ENCODE measurements at regions not wholly inside any gene's neighbourhood (a gene's known extent, or its start where the extent isn't known, plus 50 kb on each side); places are given as distances from the start of the nearest gene placed in this dataset.

DNA sequence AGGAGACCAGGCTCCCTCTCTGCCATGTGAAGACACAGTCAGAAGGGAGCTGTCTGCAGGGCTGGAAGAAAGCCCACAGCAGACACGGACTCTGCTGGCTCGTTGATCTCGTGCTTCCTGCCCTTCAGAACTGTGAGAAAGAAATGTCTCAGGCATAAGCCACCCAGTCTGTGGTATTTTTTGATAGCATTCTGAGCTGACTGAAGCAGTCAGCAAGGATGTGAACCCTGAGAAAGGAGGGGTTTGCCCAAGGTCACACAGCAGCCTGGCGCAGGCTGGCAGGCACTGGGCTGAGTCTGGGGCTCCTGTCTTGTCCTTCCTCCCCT is 255.1 kb upstream of the B3GAT1 start:
- H3K27ac ChIP-seq: no peak overlapping the region
- H3K79me2 ChIP-seq (ENCODE audit: low read depth): no peaks in the 10 kb centered on the region
- H2AFZ ChIP-seq: no peak overlapping the region
- H3K9me3 ChIP-seq (ENCODE audit: insufficient read depth, low read depth): no peaks in the 10 kb centered on the region
- no peak overlapping the region for H3K4me2 ChIP-seq
- TF ChIP-seq CTCF (conservative IDR thresholded peaks at IDR 0.05) (no peak), EZH2 (IDR thresholded peaks at IDR 0.05; ENCODE audit: low read depth) (no peak)
- ChIA-PET CTCF (no interaction called here), POLR2A (ENCODE audit: unreplicated experiment) (no interaction called here)
- DNase-seq: no peak
- H3K36me3 ChIP-seq (ENCODE audit: low read depth): no peaks in the 10 kb centered on the region
- no TSS peak for BruUV-seq (replicated peaks)
- intact Hi-C loops (cut with micrococcal nuclease; ENCODE audit: unreplicated experiment): no loop called here
- no peaks in the 10 kb centered on the region for H3K4me1 ChIP-seq (replicated peaks; ENCODE audit: insufficient read depth)
- H4K20me1 ChIP-seq (ENCODE audit: insufficient read depth): no peaks in the 10 kb centered on the region
- no peaks in the 10 kb centered on the region for H3K9me2 ChIP-seq (ENCODE audit: insufficient read depth)
- no peaks in the 10 kb centered on the region for H3F3A ChIP-seq (ENCODE audit: insufficient read depth, low read depth)
- H3K4me3 ChIP-seq: no peak overlapping the region
- H3K27me3 ChIP-seq (ENCODE audit: insufficient read depth, low read depth): peaks cover 99% of the 10 kb centered on the region

GRCh38 chr11:134666273-134667174 is 254.5 kb upstream of the B3GAT1 start:
- CTCF ChIA-PET: no interaction called here
- no TSS peak for BruUV-seq (replicated peaks)
- no peak for DNase-seq
- TF ChIP-seq CTCF (conservative IDR thresholded peaks at IDR 0.05) (no peak), EZH2 (IDR thresholded peaks at IDR 0.05; ENCODE audit: low read depth) (no peak)
- H3K9me2 ChIP-seq (ENCODE audit: insufficient read depth): no peaks in the 10 kb centered on the region
- peaks cover 100% of the 10 kb centered on the region for H3K27me3 ChIP-seq (ENCODE audit: insufficient read depth, low read depth)
- no peaks in the 10 kb centered on the region for H3F3A ChIP-seq (ENCODE audit: insufficient read depth, low read depth)
- H2AFZ ChIP-seq: no peak overlapping the region
- no peaks in the 10 kb centered on the region for H3K4me1 ChIP-seq (replicated peaks; ENCODE audit: insufficient read depth)
- no peak overlapping the region for H3K4me3 ChIP-seq
- intact Hi-C loops (cut with micrococcal nuclease; ENCODE audit: unreplicated experiment): no loop called here
- no peak overlapping the region for H3K4me2 ChIP-seq
- no peaks in the 10 kb centered on the region for H3K79me2 ChIP-seq (ENCODE audit: low read depth)
- H3K27ac ChIP-seq: no peak overlapping the region
- H3K36me3 ChIP-seq (ENCODE audit: low read depth): no peaks in the 10 kb centered on the region
- no peaks in the 10 kb centered on the region for H3K9me3 ChIP-seq (ENCODE audit: insufficient read depth, low read depth)
- POLR2A ChIA-PET (ENCODE audit: unreplicated experiment): no interaction called here
- no peaks in the 10 kb centered on the region for H4K20me1 ChIP-seq (ENCODE audit: insufficient read depth)

GRCh38 chr11:134665571-134666270 is 253.7 kb upstream of the B3GAT1 start:
- BruUV-seq (replicated peaks): no TSS peak
- POLR2A ChIA-PET (ENCODE audit: unreplicated experiment): no interaction called here
- CTCF ChIA-PET: no interaction called here

More at GRCh38 chr11:134665571-134666270, 253.7 kb upstream of the B3GAT1 start:
- Histone ChIP-seq H4K20me1 (ENCODE audit: insufficient read depth) (no peaks in the 10 kb centered on the region), H3K27ac (no peak overlapping the region), H3K4me3 (no peak overlapping the region), H3K79me2 (ENCODE audit: low read depth) (no peaks in the 10 kb centered on the region), H3K9me2 (ENCODE audit: insufficient read depth) (no peaks in the 10 kb centered on the region), H3K27me3 (ENCODE audit: insufficient read depth, low read depth) (peaks cover 100% of the 10 kb centered on the region), H3K9me3 (ENCODE audit: insufficient read depth, low read depth) (no peaks in the 10 kb centered on the region), H3K4me2 (no peak overlapping the region), H3F3A (ENCODE audit: insufficient read depth, low read depth) (no peaks in the 10 kb centered on the region), H2AFZ (no peak overlapping the region), H3K4me1 (replicated peaks; ENCODE audit: insufficient read depth) (no peaks in the 10 kb centered on the region), H3K36me3 (ENCODE audit: low read depth) (no peaks in the 10 kb centered on the region)
- no peak for DNase-seq
- intact Hi-C loops (cut with micrococcal nuclease; ENCODE audit: unreplicated experiment): no loop called here
- TF ChIP-seq CTCF (conservative IDR thresholded peaks at IDR 0.05): no peak
- no peak for TF ChIP-seq EZH2 (IDR thresholded peaks at IDR 0.05; ENCODE audit: low read depth)
